GM12892 (cell line): ENCODE measurements at regions not wholly inside any gene's neighbourhood (a gene's known extent, or its start where the extent isn't known, plus 50 kb on each side); places are given as distances from the start of the nearest gene placed in this dataset.

Source experiments
- POLR2A ChIP-seq: IDR thresholded peaks from 2 replicates; pipeline ENCODE4 v1.6.1; 2011; ENCODE audit warnings: low read depth, low read length, control low read depth
- POLR2AphosphoS5 ChIP-seq: IDR thresholded peaks from 2 replicates; pipeline ENCODE4 v1.6.1; 2011; ENCODE audit warnings: low read depth, low read length, control low read depth

DNA sequence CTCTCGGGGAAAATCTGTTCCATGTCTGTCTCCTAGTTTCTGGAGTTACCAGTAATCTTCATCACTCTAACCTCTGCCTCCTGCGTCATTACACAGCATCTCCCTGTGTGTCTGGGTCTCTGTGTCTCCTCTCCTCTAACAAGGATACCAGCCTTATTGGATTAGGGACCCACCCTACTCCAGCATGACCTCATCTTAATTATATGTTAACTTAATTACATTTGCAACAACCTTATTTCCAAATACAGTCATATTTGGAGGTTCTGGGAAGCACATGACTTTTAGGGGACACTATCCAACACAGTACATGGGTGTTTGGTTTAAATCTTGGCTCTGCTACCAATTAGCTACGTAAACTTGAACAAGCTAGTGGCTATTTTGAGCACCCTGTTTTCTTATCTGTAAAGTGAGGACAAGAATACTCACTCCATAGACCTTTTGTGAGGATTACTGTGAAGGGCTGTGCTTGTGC is 83.9 kb upstream of the SGIP1 start:
- TF ChIP-seq POLR2AphosphoS5 (no peak), POLR2A (no peak)
